ENCODE measurements at regions not wholly inside any gene's neighbourhood (a gene's known extent, or its start where the extent isn't known, plus 50 kb on each side); places are given as distances from the start of the nearest gene placed in this dataset.
"Not testable (repeated sequence)": the region's sequence is repeated elsewhere in the genome, so short reads cannot be mapped to it uniquely, and the experiment has no call there.

- no peak for DNase-seq (ENCODE audit: low read depth in 2 of 2)
These were observed 1166.1 kb downstream of the TYW1 start for GRCh38 chr7:68162712-68163111.

DNA sequence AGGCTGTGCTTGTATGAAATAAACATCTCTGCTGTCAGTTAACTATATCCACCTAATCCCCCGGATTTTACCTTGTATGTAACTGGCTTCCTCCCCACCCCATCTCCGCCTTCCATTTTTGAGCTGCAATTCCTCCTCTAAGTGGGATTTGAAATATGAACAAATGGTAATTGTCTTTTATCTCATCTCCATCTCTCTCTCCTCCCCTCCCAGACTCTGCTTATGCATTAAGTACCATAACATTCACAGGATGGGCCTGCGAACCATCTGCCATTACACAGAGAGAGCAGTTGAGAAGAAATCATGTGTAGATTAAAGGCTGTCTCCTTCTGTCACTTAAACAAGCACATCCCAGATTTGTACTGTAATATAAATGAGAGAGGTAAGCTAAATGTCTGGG is 1169.9 kb downstream of the TYW1 start:
- DNase-seq (ENCODE audit: low read depth in 2 of 2): no peak

- no peak for DNase-seq (ENCODE audit: low read depth in 2 of 2)
These were observed 1176.9 kb downstream of the TYW1 start for GRCh38 chr7:68173513-68173912.

GRCh38 chr7:68176974-68177373 is 1180.3 kb downstream of the TYW1 start:
- no peak for DNase-seq (ENCODE audit: low read depth in 2 of 2)

GRCh38 chr7:68180761-68181160 is 1184.1 kb downstream of the TYW1 start:
- DNase-seq (ENCODE audit: low read depth in 2 of 2): no peak

- no peak for DNase-seq (ENCODE audit: low read depth in 2 of 2)
These were observed 1186.5 kb downstream of the TYW1 start for GRCh38 chr7:68183176-68183575.

DNA sequence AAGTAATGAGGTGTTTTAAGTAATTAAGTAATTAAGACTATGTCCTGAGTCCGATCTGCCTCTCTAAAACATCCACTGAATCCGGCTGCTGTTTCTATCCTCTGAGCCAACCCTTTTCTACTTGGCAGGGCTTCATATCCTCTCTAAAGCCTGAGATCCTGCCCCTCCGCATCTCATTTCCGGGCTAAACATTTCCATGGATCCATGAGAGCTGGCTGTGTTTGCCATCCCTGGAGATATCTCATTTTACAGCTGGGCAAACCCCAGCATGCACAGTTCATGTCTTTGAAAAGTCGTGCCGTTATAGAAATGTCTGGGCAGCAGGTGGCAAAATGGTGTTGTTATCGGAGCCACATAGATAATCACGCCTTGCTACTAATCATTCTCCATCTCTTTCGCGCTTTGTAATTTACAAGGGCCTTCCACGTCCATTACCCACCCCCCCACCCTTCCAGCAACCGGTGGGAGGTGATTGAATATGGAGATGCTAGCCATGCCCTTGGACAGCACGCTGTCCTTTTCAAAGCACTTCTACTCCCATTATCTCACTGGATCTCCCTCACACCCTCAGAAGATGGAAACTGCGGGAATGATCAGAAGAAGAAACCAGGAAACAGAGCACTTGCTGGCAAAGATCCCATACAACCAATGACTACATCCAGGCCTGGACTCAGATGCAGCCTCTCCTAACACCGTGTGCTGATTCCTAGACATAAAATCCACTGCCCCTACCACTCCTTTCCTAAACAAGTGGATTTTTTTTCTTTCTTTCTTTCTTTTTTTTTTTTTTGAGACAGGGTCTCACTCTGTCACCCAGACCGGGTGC is 1189.2 kb downstream of the TYW1 start:
- DNase-seq (ENCODE audit: low read depth in 2 of 2): no peak

- no peak for DNase-seq (ENCODE audit: low read depth in 2 of 2)
These were observed 1190.9 kb downstream of the TYW1 start for GRCh38 chr7:68187532-68187931.

- no peak for DNase-seq (ENCODE audit: low read depth in 2 of 2)
These were observed 1196.3 kb downstream of the TYW1 start for GRCh38 chr7:68192941-68193340.

DNA sequence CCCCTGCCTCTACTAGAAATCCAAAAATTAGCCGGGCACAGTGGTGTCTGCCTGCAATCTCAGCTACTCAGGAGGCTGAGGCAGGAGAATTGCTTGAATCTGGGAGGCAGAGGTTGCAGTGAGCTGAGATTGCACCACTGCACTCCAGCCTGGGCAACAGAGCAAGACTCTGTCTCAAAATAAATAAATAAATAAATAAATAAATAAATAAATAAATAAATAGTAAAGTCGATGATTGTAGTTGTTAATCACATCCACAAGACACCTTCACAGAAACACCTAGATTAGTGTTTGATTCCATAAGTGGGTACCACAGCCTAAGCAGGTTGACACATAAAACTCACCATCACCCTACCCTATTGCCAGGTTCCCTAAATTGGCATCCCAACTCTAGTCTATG is 1199.0 kb downstream of the TYW1 start:
- not testable (repeated sequence) for DNase-seq (ENCODE audit: low read depth in 2 of 2)

DNA sequence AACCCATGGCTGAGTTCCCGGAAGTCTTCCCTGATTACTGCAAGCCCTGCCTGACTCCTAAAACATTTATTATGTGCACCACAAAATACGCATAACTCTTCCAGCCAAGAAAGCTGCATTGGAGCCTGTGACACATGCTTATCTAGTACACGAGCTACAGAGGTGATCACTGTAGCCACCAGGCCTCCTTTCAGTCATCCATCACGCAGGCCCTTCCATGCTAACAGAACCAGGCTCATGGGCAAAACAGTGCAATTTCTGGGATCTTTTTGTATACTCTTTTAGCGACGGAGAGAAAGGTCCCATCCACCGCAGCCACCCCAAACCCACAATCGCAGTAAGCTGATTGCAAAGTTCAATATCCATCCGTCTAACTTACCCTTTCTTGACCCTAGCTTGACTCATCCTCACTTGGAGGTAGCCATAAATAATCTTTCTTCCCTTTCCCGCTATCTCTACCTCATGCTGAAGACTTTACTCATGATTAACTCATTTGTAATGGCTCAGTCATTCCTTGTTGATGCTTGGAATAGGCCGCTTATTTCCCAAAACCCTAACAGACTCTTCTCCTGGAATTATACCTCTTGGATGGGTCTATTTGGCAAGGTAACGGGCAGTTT is 1203.5 kb downstream of the TYW1 start:
- DNase-seq (ENCODE audit: low read depth in 2 of 2): no peak

- DNase-seq (ENCODE audit: low read depth in 2 of 2): no peak
These were observed 1206.6 kb downstream of the TYW1 start for GRCh38 chr7:68203251-68203650.

GRCh38 chr7:68205826-68206225 is 1209.2 kb downstream of the TYW1 start:
- no peak for DNase-seq (ENCODE audit: low read depth in 2 of 2)

DNA sequence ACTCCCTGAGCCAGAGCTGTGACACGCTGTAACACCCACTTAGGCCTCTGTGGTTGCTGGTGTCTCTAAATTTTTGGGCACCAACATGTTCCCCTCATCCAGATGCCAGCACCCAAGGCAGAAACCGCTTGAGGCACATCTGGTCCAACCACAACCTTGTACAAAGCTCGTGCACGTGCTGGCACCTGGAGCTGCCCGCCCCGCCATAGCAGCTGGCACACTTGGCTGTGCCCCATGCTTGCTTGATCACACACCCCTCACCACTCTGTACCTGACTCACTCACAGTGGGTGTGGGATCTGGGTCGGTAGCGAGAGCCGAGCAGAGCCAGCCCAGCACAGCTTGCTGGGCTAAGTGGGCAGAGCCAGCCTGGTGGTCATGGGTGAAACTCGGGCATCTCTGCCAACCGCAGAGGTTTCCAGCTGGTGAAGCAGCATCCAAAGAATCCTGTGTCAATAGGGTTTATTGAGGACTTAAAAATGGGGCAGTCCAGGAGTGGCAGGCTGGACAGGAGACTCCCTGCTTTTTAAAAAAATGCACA is 1210.4 kb downstream of the TYW1 start:
- no peak for DNase-seq (ENCODE audit: low read depth in 2 of 2)

- no peak for DNase-seq (ENCODE audit: low read depth in 2 of 2)
These were observed 1211.0 kb downstream of the TYW1 start for GRCh38 chr7:68207676-68208075.

DNA sequence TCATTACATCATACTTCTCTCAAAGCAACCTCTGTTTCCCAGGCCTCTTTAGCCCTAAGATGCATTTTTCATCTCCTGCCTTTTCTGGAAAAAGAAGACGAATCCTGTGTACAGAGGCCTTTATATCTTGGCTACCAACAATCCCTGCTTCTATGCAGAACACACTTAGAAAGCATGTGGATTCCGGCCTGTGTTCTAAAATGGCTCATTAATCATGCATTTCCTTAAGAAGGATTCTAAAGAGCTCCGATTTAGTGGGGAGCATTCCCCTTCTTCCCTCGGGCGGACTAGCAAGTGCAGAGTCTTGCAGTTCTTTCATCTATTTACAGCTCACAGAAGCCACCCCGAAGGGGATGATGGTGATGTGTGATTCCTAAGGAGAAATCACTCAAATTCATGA is 1212.9 kb downstream of the TYW1 start:
- no peak for DNase-seq (ENCODE audit: low read depth in 2 of 2)

GRCh38 chr7:68213838-68214237 is 1217.2 kb downstream of the TYW1 start:
- DNase-seq (ENCODE audit: low read depth in 2 of 2): no peak

DNA sequence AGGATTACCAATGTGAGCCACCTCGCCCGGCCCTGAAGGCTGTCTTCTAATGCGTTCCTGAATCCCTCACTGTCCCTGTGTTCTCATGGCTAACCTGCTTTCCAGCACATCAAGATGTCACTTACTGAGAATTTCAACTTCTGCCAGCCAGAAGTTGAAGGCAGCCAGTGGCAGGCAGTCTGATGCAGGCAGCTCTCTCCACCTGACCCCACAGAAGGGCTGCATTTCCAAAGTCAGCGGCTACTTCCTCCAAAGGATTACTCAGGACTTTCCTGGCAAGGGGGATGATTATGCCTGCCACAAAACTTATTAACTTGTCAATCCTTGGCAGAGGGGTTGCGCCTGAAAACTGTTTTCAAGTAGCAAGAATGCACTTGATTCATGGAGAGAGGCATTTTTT is 1219.4 kb downstream of the TYW1 start:
- DNase-seq (ENCODE audit: low read depth in 2 of 2): no peak

DNA sequence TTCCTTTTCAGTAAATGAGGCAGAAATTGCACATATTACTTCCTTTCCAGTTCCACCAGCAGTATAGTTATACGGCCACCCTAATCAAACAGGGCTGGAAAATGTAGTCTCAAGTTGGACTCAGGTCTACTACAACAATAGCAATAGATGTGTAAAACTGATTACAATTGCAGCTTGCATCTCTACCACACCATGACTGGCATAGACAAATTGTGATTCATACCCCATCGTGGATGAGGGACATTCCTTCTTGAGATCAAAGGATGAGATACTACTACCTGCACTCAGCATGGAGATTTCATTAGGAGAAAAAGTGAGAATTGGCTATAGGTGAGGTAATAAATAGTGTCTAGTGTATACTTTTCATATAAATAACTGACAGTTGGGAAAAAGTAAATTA is 1220.8 kb downstream of the TYW1 start:
- DNase-seq (ENCODE audit: low read depth in 2 of 2): no peak

- DNase-seq (ENCODE audit: low read depth in 2 of 2): no peak
These were observed 1221.8 kb downstream of the TYW1 start for GRCh38 chr7:68218461-68218860.

- no peak for DNase-seq (ENCODE audit: low read depth in 2 of 2)
These were observed 1225.7 kb downstream of the TYW1 start for GRCh38 chr7:68222311-68222710.

DNA sequence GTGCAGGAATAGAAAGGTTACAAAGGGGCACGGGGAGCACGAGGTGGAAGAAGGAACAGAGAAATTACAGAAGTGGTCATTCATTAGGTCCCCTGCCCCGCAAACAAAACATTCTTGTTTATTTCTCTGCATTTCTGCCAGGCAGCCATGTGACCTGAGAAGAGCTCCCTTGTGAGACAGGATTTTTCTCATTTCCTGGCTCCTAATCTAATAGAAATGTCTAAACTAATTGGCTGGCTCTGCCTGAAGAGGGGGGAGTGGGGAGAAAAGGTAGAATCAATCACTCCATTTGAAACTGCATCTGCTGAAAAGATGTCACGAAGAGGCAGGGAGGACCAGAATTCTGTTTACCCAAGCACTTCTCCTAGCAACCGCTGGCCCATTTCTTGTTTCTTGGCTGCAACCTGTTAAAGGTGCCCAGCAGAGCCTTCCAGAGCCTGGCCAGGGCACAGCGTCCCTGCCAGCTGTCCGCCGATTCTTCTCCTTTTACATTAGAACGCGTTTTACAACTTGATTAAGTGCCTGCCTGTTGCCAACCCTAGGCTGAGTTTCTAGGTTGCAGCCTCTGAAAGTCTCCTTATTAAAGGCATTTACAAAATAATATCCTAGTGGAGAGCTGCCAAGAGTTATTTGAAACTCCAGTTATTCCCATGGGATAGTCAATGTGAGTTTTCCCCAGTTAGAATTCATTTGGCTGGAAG is 1227.6 kb downstream of the TYW1 start:
- no peak for DNase-seq (ENCODE audit: low read depth in 2 of 2)

DNA sequence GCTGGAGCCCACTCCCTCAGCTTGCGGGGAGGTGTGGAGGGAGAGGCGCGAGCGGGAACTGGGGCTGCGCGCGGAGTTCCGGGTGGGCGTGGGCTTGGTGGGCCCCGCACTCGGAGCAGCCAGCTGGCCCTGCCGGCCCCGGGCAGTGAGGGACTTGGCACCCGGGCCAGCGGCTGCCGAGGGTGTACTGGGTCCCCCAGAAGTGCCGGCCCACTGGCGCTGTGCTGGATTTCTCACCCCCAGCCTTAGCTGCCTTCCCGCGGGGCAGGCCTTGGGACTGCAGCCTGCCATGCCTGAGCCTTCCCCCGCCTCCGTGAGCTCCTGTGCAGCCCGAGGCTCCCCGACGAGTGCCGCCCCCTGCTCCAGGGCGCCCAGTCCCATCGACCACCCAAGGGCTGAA is 1234.4 kb downstream of the TYW1 start:
- DNase-seq (ENCODE audit: low read depth in 2 of 2): not testable (repeated sequence)
